HCT116 (cell line): ENCODE measurements at regions not wholly inside any gene's neighbourhood (a gene's known extent, or its start where the extent isn't known, plus 50 kb on each side); places are given as distances from the start of the nearest gene placed in this dataset.

ENCODE experiments used
- ATAC-seq: fragments of 200-7000 bp; cut with Tn5 transposase; 2 replicates; pipeline ENCODE4 v1.9.1; 2020; ENCODE audit warnings: mild to moderate bottlenecking, moderate library complexity
- BruUV-seq: library from RNA; stranded (reverse); fragments of 400-500 nt; replicated peaks from 2 replicates; lab custom pipeline; 2021; lab: Mats Ljungman, UMichigan
- CTCF ChIA-PET: fragments of 300-600 bp; sonication (Branson Sonifier 250); formaldehyde crosslinking; loops from one replicate; lab custom pipeline; 2021; ENCODE audit warnings: antibody characterized with exemption; lab: Charles Lee
- POLR2A ChIA-PET: fragments of 300-600, 350-600 bp; sonication (Branson Sonifier 250); formaldehyde crosslinking; loops from one replicate; lab custom pipeline; 2021; ENCODE audit warnings: antibody characterized with exemption; lab: Charles Lee
- RAD21 ChIA-PET, 2 experiments: fragments of 300-600 bp; sonication (Branson Sonifier 250); formaldehyde crosslinking; loops; one replicate each; lab custom pipeline; 2023; ENCODE audit warnings: low total read pairs in 2 of 2; ENCODE audit not compliant: uncharacterized antibody in 2 of 2, unreplicated experiment in 2 of 2, low non-redundant PET in 1 of 2; lab: Charles Lee
- DNase-seq: peaks from one replicate; pipeline ENCODE4 v3.0.0-alpha.2; 2010; ENCODE audit warnings: low read depth, low spot score
- H2AFZ ChIP-seq: fragments of 200-600 bp; shearing (Covaris generic), sonication (generic); 2 replicates; pipeline ENCODE4 v1.6.1; 2017; ENCODE audit warnings: low read depth, mixed run types, mixed read lengths, antibody characterized with exemption, low read length; ENCODE audit not compliant: poor library complexity, severe bottlenecking
- H3K27ac ChIP-seq: 2 replicates; pipeline ENCODE4 v1.5.1; 2012; ENCODE audit warnings: low read depth, low read length
- H3K27me3 ChIP-seq: fragments of 200-600 bp; sonication (generic); 2 replicates; pipeline ENCODE4 v1.6.1; 2016; ENCODE audit warnings: mixed run types, low read length, mixed read lengths; ENCODE audit not compliant: insufficient read depth
- H3K36me3 ChIP-seq, 2 experiments: fragments of 200-500 bp in 1 of 2; fragments of 200-600 bp in 1 of 2; sonication (Bioruptor generic) in 1 of 2; sonication (generic) in 1 of 2; 2 replicates each; pipeline versions ENCODE4 v1.5.1 to v1.6.1; 2014 to 2016; ENCODE audit warnings: low read length in 2 of 2, inconsistent platforms in 1 of 2, mixed read lengths in 1 of 2, mixed run types in 1 of 2; ENCODE audit not compliant: insufficient read depth in 2 of 2, control insufficient read depth in 1 of 2
- H3K4me1 ChIP-seq, 2 experiments: fragments of 200-600 bp in 1 of 2; sonication (generic) in 1 of 2; 2 replicates each; pipeline versions ENCODE4 v1.5.1 to v1.6.1; 2012 to 2017; ENCODE audit warnings: low read length in 2 of 2, inconsistent platforms in 1 of 2, mild to moderate bottlenecking in 1 of 2, mixed read lengths in 1 of 2, mixed run types in 1 of 2, moderate library complexity in 1 of 2; ENCODE audit not compliant: insufficient read depth in 2 of 2, control insufficient read depth in 1 of 2
- H3K4me2 ChIP-seq: fragments of 200-600 bp; sonication (generic); 2 replicates; pipeline ENCODE4 v1.6.1; 2017; ENCODE audit warnings: mixed run types, low read length, mixed read lengths
- H3K4me3 ChIP-seq, 2 experiments: fragments of 200-600 bp in 1 of 2; sonication (generic) in 1 of 2; replicated peaks in 1 of 2; 2 replicates each; pipeline ENCODE4 v1.5.1; 2011 to 2016; ENCODE audit warnings: low read length in 2 of 2, control low read depth in 1 of 2, low read depth in 1 of 2, mild to moderate bottlenecking in 1 of 2, mixed read lengths in 1 of 2, mixed run types in 1 of 2
- H3K79me2 ChIP-seq: fragments of 200-600 bp; sonication (generic); 2 replicates; pipeline ENCODE4 v1.6.1; 2017; ENCODE audit warnings: mild to moderate bottlenecking, mixed run types, low read length, moderate library complexity, mixed read lengths; ENCODE audit not compliant: insufficient read depth
- H3K9ac ChIP-seq: fragments of 200-600 bp; sonication (generic); 2 replicates; pipeline ENCODE4 v1.6.1; 2016; ENCODE audit warnings: low read length, mixed read lengths
- H3K9me2 ChIP-seq: fragments of 200-600 bp; sonication (generic), shearing (Covaris generic); 2 replicates; pipeline ENCODE4 v1.6.1; 2017; ENCODE audit warnings: mixed run types, mild to moderate bottlenecking, moderate library complexity; ENCODE audit not compliant: insufficient read depth
- H3K9me3 ChIP-seq, 2 experiments: fragments of 200-500 bp in 1 of 2; fragments of 200-600 bp in 1 of 2; sonication (Bioruptor generic) in 1 of 2; sonication (generic) in 1 of 2; 2 replicates each; pipeline ENCODE4 v1.6.1; 2014 to 2017; ENCODE audit warnings: low read length in 2 of 2, mixed read lengths in 2 of 2, inconsistent platforms in 1 of 2, low read depth in 1 of 2, mild to moderate bottlenecking in 1 of 2, mixed run types in 1 of 2, moderate library complexity in 1 of 2; ENCODE audit not compliant: control insufficient read depth in 1 of 2, insufficient read depth in 1 of 2
- H4K20me1 ChIP-seq: fragments of 200-600 bp; sonication (generic), shearing (Covaris generic); 2 replicates; pipeline ENCODE4 v1.6.1; 2017; ENCODE audit warnings: mixed run types, mild to moderate bottlenecking, moderate library complexity; ENCODE audit not compliant: insufficient read depth
- ATF3 ChIP-seq: IDR thresholded peaks from 2 replicates; pipeline ENCODE4 v1.6.1; 2012
- CEBPB ChIP-seq: IDR thresholded peaks from 2 replicates; pipeline ENCODE4 v1.6.1; 2012; ENCODE audit warnings: low read depth
- EGR1 ChIP-seq: IDR thresholded peaks from 2 replicates; pipeline ENCODE4 v1.6.1; 2012; ENCODE audit warnings: low read depth
- ELF1 ChIP-seq: IDR thresholded peaks from 2 replicates; pipeline ENCODE4 v1.6.1; 2012; ENCODE audit warnings: low read depth, borderline replicate concordance
- EZH2 ChIP-seq: fragments of 200-600 bp; sonication (generic); IDR thresholded peaks from 2 replicates; pipeline ENCODE4 v1.6.1; 2017; ENCODE audit warnings: antibody characterized with exemption, mixed run types
- JUND ChIP-seq: IDR thresholded peaks from 2 replicates; pipeline ENCODE4 v1.6.1; 2012
- MAX ChIP-seq: IDR thresholded peaks from 2 replicates; pipeline ENCODE4 v1.6.1; 2012
- POLR2AphosphoS5 ChIP-seq: IDR thresholded peaks from 2 replicates; pipeline ENCODE4 v1.6.1; 2011; ENCODE audit warnings: mild to moderate bottlenecking, low read depth, low read length, moderate library complexity
- REST ChIP-seq: IDR thresholded peaks from 2 replicates; pipeline ENCODE4 v1.6.1; 2012; ENCODE audit warnings: low read depth
- SRF ChIP-seq: IDR thresholded peaks from 2 replicates; pipeline ENCODE4 v1.6.1; 2012; ENCODE audit warnings: low read depth
- ZFX ChIP-seq: fragments of 450-650 bp; IDR thresholded peaks from 2 replicates; pipeline ENCODE4 v1.6.1; 2017
- ZNF274 ChIP-seq: fragments of 200-500 bp; sonication (Bioruptor generic); IDR thresholded peaks from 2 replicates; pipeline ENCODE4 v1.6.1; 2014; ENCODE audit warnings: mild to moderate bottlenecking, low read depth, low read length, inconsistent platforms
- intact Hi-C: fragments of 100-400 bp; cut with micrococcal nuclease; formaldehyde crosslinking; loops from 2 replicates; pipeline ENCODE4 v1.10.0; 2022

- Histone ChIP-seq H3K27ac (no peak overlapping the region), H3K9me2 (no peaks in the 10 kb centered on the region), H3K79me2 (no peaks in the 10 kb centered on the region), H3K36me3 (no peaks in the 10 kb centered on the region), H3K4me3 (no peak overlapping the region), H2AFZ (no peak overlapping the region), H3K4me1 (no peaks in the 10 kb centered on the region), H3K9me3 (peaks cover 13 to 23% of the 10 kb centered on the region in 2 experiments; a peak in 2 of 4 replicates), H3K9ac (no peak overlapping the region), H3K4me2 (no peak overlapping the region), H3K27me3 (no peaks in the 10 kb centered on the region), H4K20me1 (no peaks in the 10 kb centered on the region)
- CTCF ChIA-PET = no interaction called here
- intact Hi-C loops = no loop called here
- DNase-seq = no peak
- POLR2A ChIA-PET = no interaction called here
- no peak for TF ChIP-seq ZFX
- TF ChIP-seq JUND = no peak
- no peak for TF ChIP-seq EGR1
- no peak for TF ChIP-seq ELF1
- TF ChIP-seq CEBPB = no peak
- TF ChIP-seq ZNF274 = no peak
- TF ChIP-seq POLR2AphosphoS5 = no peak
- no peak for TF ChIP-seq EZH2
- no peak for TF ChIP-seq MAX
- no peak for TF ChIP-seq REST
- no peak for TF ChIP-seq SRF
- TF ChIP-seq ATF3 = no peak
- RAD21 ChIA-PET = no interaction called here
- no TSS peak for BruUV-seq
- ATAC-seq = no peak
These were observed 742.6 kb upstream of the CXADR start for GRCh38 chr21:16770266-16770665.
